ENCODE measurements at regions not wholly inside any gene's neighbourhood (a gene's known extent, or its start where the extent isn't known, plus 50 kb on each side); places are given as distances from the start of the nearest gene placed in this dataset.

DNA sequence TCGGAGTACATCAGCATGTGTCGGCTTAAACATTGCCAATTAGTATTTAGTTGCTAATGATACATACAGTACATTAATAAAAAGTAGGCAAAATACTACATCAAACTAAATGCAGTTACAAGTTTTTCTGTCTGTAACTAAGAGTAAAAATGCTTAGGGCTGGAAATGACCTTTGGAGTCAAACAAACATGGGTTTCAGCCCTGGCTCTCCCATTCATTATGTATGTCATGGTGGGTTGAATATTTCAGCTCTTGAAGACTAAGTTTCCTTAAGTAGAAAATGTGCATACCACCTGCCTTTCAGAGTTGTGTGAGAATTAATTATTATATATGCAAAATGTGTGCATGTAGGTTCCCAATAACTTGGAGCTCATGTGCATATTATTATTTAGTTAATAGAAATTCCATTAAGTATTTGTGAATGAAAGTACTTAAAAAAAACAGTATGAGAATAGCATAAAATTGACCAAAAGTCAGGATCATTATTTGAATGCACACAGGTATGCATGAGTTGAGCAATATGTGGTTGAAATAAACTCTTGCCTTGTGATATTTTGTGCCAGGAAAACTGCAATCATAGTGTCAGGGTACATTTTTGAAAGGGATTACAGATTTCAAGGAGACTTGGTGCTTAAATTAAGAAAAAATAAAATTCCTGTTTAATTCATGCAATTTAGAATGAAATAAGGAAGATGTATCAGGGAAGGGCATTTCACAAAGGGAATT, 2048.7 kb downstream of the PCDH7 start:
- TF ChIP-seq, protein P1, sequence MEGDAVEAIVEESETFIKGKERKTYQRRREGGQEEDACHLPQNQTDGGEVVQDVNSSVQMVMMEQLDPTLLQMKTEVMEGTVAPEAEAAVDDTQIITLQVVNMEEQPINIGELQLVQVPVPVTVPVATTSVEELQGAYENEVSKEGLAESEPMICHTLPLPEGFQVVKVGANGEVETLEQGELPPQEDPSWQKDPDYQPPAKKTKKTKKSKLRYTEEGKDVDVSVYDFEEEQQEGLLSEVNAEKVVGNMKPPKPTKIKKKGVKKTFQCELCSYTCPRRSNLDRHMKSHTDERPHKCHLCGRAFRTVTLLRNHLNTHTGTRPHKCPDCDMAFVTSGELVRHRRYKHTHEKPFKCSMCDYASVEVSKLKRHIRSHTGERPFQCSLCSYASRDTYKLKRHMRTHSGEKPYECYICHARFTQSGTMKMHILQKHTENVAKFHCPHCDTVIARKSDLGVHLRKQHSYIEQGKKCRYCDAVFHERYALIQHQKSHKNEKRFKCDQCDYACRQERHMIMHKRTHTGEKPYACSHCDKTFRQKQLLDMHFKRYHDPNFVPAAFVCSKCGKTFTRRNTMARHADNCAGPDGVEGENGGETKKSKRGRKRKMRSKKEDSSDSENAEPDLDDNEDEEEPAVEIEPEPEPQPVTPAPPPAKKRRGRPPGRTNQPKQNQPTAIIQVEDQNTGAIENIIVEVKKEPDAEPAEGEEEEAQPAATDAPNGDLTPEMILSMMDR (conservative IDR thresholded peaks at IDR 0.05; ENCODE audit: low read depth, low read length) = no peak
- TF ChIP-seq EZH2 (IDR thresholded peaks at IDR 0.05; ENCODE audit: borderline replicate concordance, low read depth, low read length, poor library complexity, severe bottlenecking) = no peak
